ENCODE measurements at regions not wholly inside any gene's neighbourhood (a gene's known extent, or its start where the extent isn't known, plus 50 kb on each side); places are given as distances from the start of the nearest gene placed in this dataset.

GRCh38 chr6:164066335-164066734, 651.8 kb downstream of the QKI start:
- no peak overlapping the region for H3K27ac ChIP-seq
- no peaks in the 10 kb centered on the region for H3K4me1 ChIP-seq
- no peaks in the 10 kb centered on the region for H3K36me3 ChIP-seq
- 67 to 68% methylated on average over 6 of the region's 6 CpGs for WGBS, 2 donors (ENCODE audit: low coverage in 1 of 2)
- no peaks in the 10 kb centered on the region for H3K9me3 ChIP-seq
- H3K4me3 ChIP-seq: no peak overlapping the region
- intact Hi-C loops (cut with DNase I; ENCODE audit: low total_unique reads) (no loop called here), in situ Hi-C loops (cut with MboI; ENCODE audit: low pct_ligation_motif_present in 1 of 4, low pct_unique_long_range_greater_than_20kb in 1 of 4, low sequenced_read_pairs in 3 of 4) (no loop called here)
- DNase-seq: no peak
- no peaks in the 10 kb centered on the region for H3K27me3 ChIP-seq
- TF ChIP-seq POLR2AphosphoS5 (IDR thresholded peaks at IDR 0.05) (no peak), CTCF (IDR thresholded peaks at IDR 0.05) (no peak), POLR2A (IDR thresholded peaks at IDR 0.05) (no peak), EP300 (IDR thresholded peaks at IDR 0.05; ENCODE audit: low read depth) (no peak)

- no peak overlapping the region for H3K4me3 ChIP-seq
- in situ Hi-C loops (cut with MboI; ENCODE audit: low pct_ligation_motif_present in 1 of 4, low pct_unique_long_range_greater_than_20kb in 1 of 4, low sequenced_read_pairs in 3 of 4): no loop called here
- H3K4me1 ChIP-seq: no peaks in the 10 kb centered on the region
- H3K27ac ChIP-seq: no peak overlapping the region
- H3K27me3 ChIP-seq: no peaks in the 10 kb centered on the region
- intact Hi-C loops (cut with DNase I; ENCODE audit: low total_unique reads): no loop called here
- no peaks in the 10 kb centered on the region for H3K36me3 ChIP-seq
- TF ChIP-seq POLR2AphosphoS5 (IDR thresholded peaks at IDR 0.05): no peak
- TF ChIP-seq EP300 (IDR thresholded peaks at IDR 0.05; ENCODE audit: low read depth): no peak
- TF ChIP-seq CTCF (IDR thresholded peaks at IDR 0.05): no peak
- no peak for TF ChIP-seq POLR2A (IDR thresholded peaks at IDR 0.05)
- 84 to 88% methylated on average over 3 of the region's 3 CpGs for WGBS, 2 donors (ENCODE audit: low coverage in 1 of 2)
- no peak for DNase-seq
- H3K9me3 ChIP-seq: no peaks in the 10 kb centered on the region
Measured at GRCh38 chr6:164063346-164063745, 648.8 kb downstream of the QKI start.

- H3K36me3 ChIP-seq: no peaks in the 10 kb centered on the region
- WGBS, 2 donors (ENCODE audit: low coverage in 1 of 2): 75 to 79% methylated on average over 5 of the region's 5 CpGs
- no peaks in the 10 kb centered on the region for H3K9me3 ChIP-seq
- H3K27me3 ChIP-seq: no peaks in the 10 kb centered on the region
- no peaks in the 10 kb centered on the region for H3K4me1 ChIP-seq
- in situ Hi-C loops (cut with MboI; ENCODE audit: low pct_ligation_motif_present in 1 of 4, low pct_unique_long_range_greater_than_20kb in 1 of 4, low sequenced_read_pairs in 3 of 4): no loop called here
- intact Hi-C loops (cut with DNase I; ENCODE audit: low total_unique reads): no loop called here
- H3K27ac ChIP-seq: no peak overlapping the region
- no peak for DNase-seq
- no peak overlapping the region for H3K4me3 ChIP-seq
- TF ChIP-seq POLR2A (IDR thresholded peaks at IDR 0.05) (no peak), CTCF (IDR thresholded peaks at IDR 0.05) (no peak), EP300 (IDR thresholded peaks at IDR 0.05; ENCODE audit: low read depth) (no peak), POLR2AphosphoS5 (IDR thresholded peaks at IDR 0.05) (no peak)
Measured at GRCh38 chr6:164062872-164063271, 648.4 kb downstream of the QKI start.

- Histone ChIP-seq H3K9me3 (no peaks in the 10 kb centered on the region), H3K27me3 (no peaks in the 10 kb centered on the region), H3K27ac (no peak overlapping the region), H3K36me3 (no peaks in the 10 kb centered on the region), H3K4me1 (no peaks in the 10 kb centered on the region), H3K4me3 (no peak overlapping the region)
- intact Hi-C loops (cut with DNase I; ENCODE audit: low total_unique reads) (no loop called here), in situ Hi-C loops (cut with MboI; ENCODE audit: low pct_ligation_motif_present in 1 of 4, low pct_unique_long_range_greater_than_20kb in 1 of 4, low sequenced_read_pairs in 3 of 4) (no loop called here)
- WGBS, 2 donors (ENCODE audit: low coverage in 1 of 2): 81% methylated on average over 5 of the region's 5 CpGs
- no peak for DNase-seq
- TF ChIP-seq EP300 (IDR thresholded peaks at IDR 0.05; ENCODE audit: low read depth) (no peak), POLR2AphosphoS5 (IDR thresholded peaks at IDR 0.05) (no peak), CTCF (IDR thresholded peaks at IDR 0.05) (no peak), POLR2A (IDR thresholded peaks at IDR 0.05) (no peak)
Measured at GRCh38 chr6:164057876-164058275, 643.4 kb downstream of the QKI start.
